ENCODE measurements at regions not wholly inside any gene's neighbourhood (a gene's known extent, or its start where the extent isn't known, plus 50 kb on each side); places are given as distances from the start of the nearest gene placed in this dataset.
"Not testable (repeated sequence)": the region's sequence is repeated elsewhere in the genome, so short reads cannot be mapped to it uniquely, and the experiment has no call there.

- DNase-seq (ENCODE audit: low spot score), result peak; percentile 71
- intact Hi-C loops (cut with DNase I), result no loop called here
Measured at GRCh38 chr7:12921751-12922345, 234.4 kb downstream of the ARL4A start.

- no peak for DNase-seq (ENCODE audit: low spot score)
- intact Hi-C loops (cut with DNase I), result no loop called here
Measured at GRCh38 chr7:12923971-12924370, 236.5 kb downstream of the ARL4A start.

DNA sequence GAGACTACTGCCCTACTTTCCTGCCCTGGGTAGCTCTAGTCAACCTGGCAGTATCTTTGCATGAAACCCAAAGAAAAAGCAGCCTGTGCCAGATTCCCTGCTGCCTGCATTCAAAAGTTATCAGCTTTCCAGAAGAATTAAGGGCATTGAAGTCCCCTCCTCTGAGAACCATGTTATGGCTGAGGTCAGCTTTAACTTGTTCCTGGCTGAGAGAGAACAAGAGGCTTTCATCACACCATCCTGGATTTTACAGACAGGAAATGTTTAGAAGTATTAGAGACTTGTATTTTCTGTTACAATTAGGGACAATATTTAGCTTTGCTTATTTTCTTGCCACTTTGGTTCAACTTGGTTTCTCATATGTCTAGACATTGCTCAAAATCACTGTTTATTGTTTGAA, 238.8 kb downstream of the ARL4A start:
- intact Hi-C loops (cut with DNase I), result no loop called here

DNA sequence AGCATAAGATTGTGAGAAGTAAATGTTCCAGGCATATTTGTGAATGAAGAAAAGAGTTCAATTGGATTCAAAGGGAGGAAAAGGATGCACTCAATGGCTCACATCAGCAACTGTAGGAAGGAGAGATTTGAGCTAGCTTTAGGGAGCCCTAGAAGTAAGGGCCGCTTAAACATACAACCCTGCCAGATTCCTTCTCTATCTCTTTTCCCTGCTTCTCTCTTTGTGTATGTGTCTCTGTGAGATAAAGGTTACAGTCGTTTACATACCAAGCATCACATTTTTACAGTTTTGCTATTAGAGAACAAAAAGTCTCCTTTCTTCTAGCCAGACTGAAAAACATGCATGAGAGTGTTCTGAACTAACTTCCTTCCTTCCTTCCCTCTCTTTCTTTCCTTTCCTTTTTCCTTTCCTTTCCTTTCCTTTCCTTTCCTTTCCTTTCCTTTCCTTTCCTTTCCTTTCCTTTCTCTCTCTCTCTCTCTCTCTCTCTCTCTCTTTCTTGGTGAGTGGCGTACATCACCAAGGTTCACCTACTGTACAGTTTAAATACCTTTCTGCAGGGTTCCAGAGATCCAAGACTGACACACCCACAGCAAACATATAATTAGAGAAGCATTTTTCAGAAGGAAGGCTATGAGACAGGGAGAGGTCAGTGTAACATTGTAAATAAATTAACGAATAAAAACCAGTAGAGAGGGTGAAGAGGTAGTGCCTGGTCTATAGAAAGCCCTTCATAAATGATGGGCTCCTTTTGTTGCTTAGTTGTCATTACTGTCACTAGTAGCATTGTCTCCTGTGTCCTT, 240.4 kb downstream of the ARL4A start:
- intact Hi-C loops (cut with DNase I), result no loop called here
- DNase-seq (ENCODE audit: low spot score), result no peak

More for the DNA sequence above, 238.8 kb downstream of the ARL4A start:
- no peak for DNase-seq (ENCODE audit: low spot score)

GRCh38 chr7:12929476-12930140, 242.2 kb downstream of the ARL4A start:
- intact Hi-C loops (cut with DNase I), result no loop called here
- no peak for DNase-seq (ENCODE audit: low spot score)

- intact Hi-C loops (cut with DNase I), result no loop called here
- DNase-seq (ENCODE audit: low spot score), result no peak
Measured at GRCh38 chr7:12930534-12930933, 243.1 kb downstream of the ARL4A start.

GRCh38 chr7:12931465-12931864, 244.0 kb downstream of the ARL4A start:
- intact Hi-C loops (cut with DNase I); DNase-seq (ENCODE audit: low spot score): not testable (repeated sequence)

DNA sequence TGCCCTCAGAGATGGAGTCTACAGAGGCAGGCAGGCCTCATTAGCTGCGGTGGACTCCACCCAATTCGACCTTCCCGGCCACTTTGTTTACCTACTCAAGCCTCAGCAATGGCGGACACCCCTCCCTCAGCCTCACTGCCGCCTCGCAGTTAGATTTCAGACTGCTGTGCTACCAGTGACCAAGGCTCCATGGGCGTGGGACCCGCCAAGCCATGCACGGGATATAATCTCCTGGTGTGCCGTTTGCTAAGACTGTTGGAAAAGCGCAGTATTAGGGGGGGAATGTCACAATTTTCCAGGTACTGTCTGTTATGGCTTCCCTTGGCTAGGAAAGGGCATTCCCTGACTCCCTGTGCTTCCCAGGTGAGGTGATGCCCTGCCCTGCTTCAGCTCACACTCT, 252.3 kb downstream of the ARL4A start:
- no peak for DNase-seq (ENCODE audit: low spot score)
- intact Hi-C loops (cut with DNase I), result no loop called here

DNA sequence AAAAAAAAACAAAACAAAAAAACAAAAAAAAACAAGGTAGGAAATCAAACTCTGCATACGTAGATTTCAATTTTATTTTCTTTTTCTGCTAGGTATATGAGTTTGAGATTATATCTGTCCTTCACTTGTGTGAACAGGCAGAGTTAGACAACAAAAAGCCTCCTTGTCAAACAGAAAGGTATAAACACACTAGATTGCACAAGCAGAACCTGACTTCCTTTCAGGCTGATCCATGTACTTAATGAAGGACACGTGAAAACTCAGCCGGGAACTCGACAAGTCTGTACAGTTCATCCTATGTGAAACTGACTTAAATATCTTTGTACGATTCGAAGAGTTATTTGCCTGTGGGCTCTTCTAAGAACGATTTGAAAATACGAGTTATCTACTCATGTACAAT, 254.1 kb downstream of the ARL4A start:
- DNase-seq (ENCODE audit: low spot score), result no peak
- intact Hi-C loops (cut with DNase I), result no loop called here

- intact Hi-C loops (cut with DNase I), result no loop called here
- no peak for DNase-seq (ENCODE audit: low spot score)
Measured at GRCh38 chr7:12942609-12943008, 255.2 kb downstream of the ARL4A start.

DNA sequence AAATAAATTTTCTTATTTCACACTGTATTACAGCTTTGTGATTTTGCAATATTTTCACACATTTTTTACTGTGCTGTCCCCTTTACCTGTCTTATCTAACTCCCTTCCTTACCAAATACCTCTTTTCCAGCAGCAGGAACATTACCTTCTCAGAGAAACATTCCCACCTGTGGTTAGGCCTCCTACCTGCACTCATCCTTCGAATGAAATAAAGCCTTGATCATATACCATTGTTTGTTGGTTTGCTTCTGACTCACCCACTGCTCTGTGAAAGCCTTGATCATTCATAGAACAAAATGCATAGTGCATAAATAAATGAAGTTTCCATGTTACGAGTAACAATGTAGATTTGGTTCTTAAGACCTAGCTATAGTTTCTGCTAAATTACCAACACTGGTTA, 256.3 kb downstream of the ARL4A start:
- intact Hi-C loops (cut with DNase I), result no loop called here
- no peak for DNase-seq (ENCODE audit: low spot score)

DNA sequence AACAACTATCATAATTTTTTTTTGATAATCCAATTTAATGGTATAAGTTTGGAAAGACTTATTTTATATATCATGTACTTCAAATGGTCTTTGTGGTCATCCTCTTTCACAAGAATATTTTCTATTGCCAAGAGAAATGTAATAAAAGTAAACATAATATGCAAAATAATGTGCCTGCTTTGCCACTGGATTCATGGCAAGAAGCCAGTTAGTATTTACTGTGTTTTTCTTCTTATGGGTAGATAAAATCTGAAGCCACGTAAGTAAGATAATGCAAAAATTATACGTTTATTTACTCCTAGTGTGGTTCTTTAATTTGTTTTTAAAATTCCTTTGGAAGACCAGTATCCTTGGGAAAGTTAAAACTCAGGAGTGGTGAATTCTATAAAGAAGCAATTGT, 258.5 kb downstream of the ARL4A start:
- intact Hi-C loops (cut with DNase I), result no loop called here

DNA sequence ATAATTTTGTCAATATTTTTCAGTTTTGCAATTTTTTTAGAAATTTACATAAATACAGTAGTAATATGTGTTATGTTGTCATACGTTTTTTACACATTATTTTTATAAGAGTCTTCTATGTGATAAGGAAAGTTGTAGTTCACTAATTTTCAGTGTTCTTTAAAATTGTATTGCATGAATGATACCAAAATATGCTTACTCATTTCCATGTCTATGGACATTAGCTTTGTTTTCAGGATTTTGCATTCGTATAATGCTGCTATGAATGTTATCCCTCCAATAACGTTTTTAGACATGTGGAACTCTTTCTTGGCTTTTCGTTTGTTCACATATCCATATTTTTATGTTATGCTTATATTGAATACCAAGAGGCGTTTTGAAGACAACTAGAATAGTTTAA, 260.0 kb downstream of the ARL4A start:
- DNase-seq (ENCODE audit: low spot score), result no peak
- intact Hi-C loops (cut with DNase I), result no loop called here

More for the DNA sequence above, 258.5 kb downstream of the ARL4A start:
- DNase-seq (ENCODE audit: low spot score), result no peak

GRCh38 chr7:12949060-12949931, 261.9 kb downstream of the ARL4A start:
- intact Hi-C loops (cut with DNase I), result no loop called here
- no peak for DNase-seq (ENCODE audit: low spot score)

- no peak for DNase-seq (ENCODE audit: low spot score)
Measured at GRCh38 chr7:12951397-12951801, 264.0 kb downstream of the ARL4A start.

DNA sequence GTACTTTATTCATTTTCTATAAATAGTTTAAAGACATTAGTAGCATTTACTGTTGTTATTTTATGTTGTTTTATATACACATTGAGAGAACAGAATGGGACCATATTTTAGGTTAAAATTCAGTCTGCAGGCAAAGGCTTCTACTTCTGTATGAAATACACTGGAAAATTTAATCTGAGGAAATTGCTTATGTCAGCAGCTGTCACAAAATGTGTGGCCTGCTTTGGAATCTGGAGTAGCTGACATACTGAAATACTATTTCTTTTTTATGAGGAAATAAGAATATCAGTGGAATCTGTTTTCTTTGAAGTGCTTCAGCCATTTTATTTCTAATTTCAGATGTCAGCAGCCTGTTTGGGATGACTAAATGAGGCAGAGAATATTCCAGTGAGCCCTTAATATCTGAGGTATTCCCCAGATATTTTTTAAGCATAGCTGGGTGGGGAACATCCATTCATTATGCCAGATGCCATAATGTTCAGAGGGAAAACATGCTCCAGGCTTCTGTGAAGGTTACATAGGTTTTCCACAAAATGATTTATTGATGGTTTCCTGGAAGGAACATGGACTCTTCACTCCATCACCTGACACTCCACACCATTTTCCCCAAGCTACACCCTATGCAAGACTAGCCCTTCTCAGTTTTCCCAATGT, 267.1 kb downstream of the ARL4A start:
- intact Hi-C loops (cut with DNase I), result no loop called here
- DNase-seq (ENCODE audit: low spot score), result no peak

More at GRCh38 chr7:12951397-12951801, 264.0 kb downstream of the ARL4A start:
- intact Hi-C loops (cut with DNase I), result no loop called here

GRCh38 chr7:12957487-12957886, 270.1 kb downstream of the ARL4A start:
- no peak for DNase-seq (ENCODE audit: low spot score)
- intact Hi-C loops (cut with DNase I), result no loop called here

DNA sequence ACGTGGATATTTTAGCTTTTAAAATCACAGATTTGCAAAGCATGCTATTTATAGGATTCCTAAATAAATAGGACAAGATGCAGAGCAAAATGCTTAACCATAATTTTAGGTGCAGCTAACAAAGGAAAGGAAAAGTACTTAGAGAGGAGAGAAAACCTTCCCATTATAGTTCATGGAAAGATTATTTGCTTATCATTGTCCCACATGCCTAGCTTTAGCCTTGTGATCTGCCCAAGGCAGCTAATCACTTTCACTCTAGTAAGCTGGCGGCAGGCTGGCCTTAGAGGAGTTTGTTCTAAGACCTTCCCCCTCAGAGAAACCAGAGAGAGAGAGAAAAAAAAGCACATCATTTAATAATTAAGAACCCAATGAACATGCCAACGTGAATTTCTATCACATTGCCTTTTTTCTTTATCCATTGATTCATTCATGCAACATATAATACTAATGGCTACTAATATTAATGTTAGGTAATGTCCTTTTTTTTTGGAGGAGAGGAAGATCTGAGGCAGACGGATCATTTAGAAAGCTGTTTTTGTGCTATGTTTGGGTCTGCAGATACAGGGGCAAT, 274.6 kb downstream of the ARL4A start:
- intact Hi-C loops (cut with DNase I), result no loop called here
- DNase-seq (ENCODE audit: low spot score), result no peak

DNA sequence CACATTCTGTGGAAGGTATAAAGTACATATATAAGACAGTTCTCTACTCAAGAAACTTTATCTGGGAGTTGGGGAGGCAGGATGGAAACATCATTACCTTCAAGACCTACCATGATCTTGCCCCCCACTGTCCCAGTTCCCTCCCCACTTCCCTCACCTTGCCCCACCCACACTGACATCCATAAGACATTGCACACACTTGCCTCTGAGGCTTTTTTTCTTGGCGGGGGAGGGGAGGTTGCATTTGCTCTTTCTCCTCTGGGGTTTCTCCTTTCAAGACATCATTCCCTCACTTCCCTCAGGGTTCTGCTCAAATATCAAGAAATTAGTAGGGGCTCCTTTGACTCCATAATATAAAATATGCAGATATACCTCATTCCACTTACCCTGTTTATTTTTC, 276.0 kb downstream of the ARL4A start:
- DNase-seq (ENCODE audit: low spot score), result no peak
- intact Hi-C loops (cut with DNase I), result no loop called here

Measured in cardiac septum (tissue), 1 donor.